H1 (cell line): ENCODE measurements at regions not wholly inside any gene's neighbourhood (a gene's known extent, or its start where the extent isn't known, plus 50 kb on each side); places are given as distances from the start of the nearest gene placed in this dataset.
A peak's percentile ranks its signal among the peaks of the same experiment; 100 is the strongest.

Experiments
- CTCF ChIA-PET: fragments of 300-600 bp; sonication (Branson Sonifier 250); formaldehyde crosslinking; loops from one replicate; lab custom pipeline; 2021; ENCODE audit not compliant: partially characterized antibody; lab: Charles Lee
- POLR2A ChIA-PET: fragments of 300-600 bp; sonication (Branson Sonifier 250); formaldehyde crosslinking; loops from one replicate; lab custom pipeline; 2021; ENCODE audit warnings: inconsistent platforms; ENCODE audit not compliant: partially characterized antibody; lab: Charles Lee
- DNase-seq, 2 experiments: peaks; one replicate each; pipeline versions ENCODE4 v3.0.0 to v3.0.0-alpha.2; 2010 to 2022; ENCODE audit warnings: low spot score in 2 of 2, low read depth in 1 of 2, mixed read lengths in 1 of 2
- FAIRE-seq: peaks from 2 replicates; lab custom pipeline; 2011; peaks lifted over from hg19 to GRCh38; lab: Jason Lieb, UNC
- H2AFZ ChIP-seq: 2 replicates; pipeline ENCODE4 v1.8.1; 2012; ENCODE audit warnings: low read length, inconsistent platforms
- H2AK5ac ChIP-seq: 2 replicates; pipeline ENCODE4 v1.6.1; 2013; ENCODE audit warnings: low read depth, low read length
- H2BK120ac ChIP-seq: replicated peaks from 2 replicates; pipeline ENCODE3; 2013; ENCODE audit warnings: low read depth, low read length, inconsistent platforms
- H2BK12ac ChIP-seq: 2 replicates; pipeline ENCODE4 v1.6.1; 2013; ENCODE audit warnings: low read depth, low read length
- H2BK15ac ChIP-seq: 2 replicates; pipeline ENCODE4 v1.6.1; 2013; ENCODE audit warnings: low read length
- H2BK20ac ChIP-seq: 2 replicates; pipeline ENCODE4 v1.6.1; 2013; ENCODE audit warnings: low read length
- H2BK5ac ChIP-seq: 2 replicates; pipeline ENCODE4 v1.6.1; 2013; ENCODE audit warnings: low read depth, low read length
- H3K14ac ChIP-seq: 2 replicates; pipeline ENCODE4 v1.6.1; 2013; ENCODE audit warnings: inconsistent platforms; ENCODE audit not compliant: insufficient read length
- H3K18ac ChIP-seq: 2 replicates; pipeline ENCODE4 v1.6.1; 2013; ENCODE audit warnings: low read length; ENCODE audit errors: extremely low read depth
- H3K23ac ChIP-seq: 2 replicates; pipeline ENCODE4 v1.6.1; 2013; ENCODE audit warnings: inconsistent platforms; ENCODE audit not compliant: insufficient read length
- H3K23me2 ChIP-seq: 2 replicates; pipeline ENCODE4 v1.6.1; 2013; ENCODE audit warnings: low read depth, low read length
- H3K27ac ChIP-seq: 2 replicates; pipeline ENCODE4 v1.6.1; 2011; ENCODE audit warnings: low read depth, low read length, inconsistent platforms
- H3K27me3 ChIP-seq, 4 experiments: replicated peaks in 1 of 4; 1 replicate in 1 of 4; 2 replicates in 3 of 4; pipeline versions ENCODE4 v1.6.1 to v1.8.1; 2011 to 2013; ENCODE audit warnings: low read length in 3 of 4, mild to moderate bottlenecking in 3 of 4, inconsistent platforms in 2 of 4, mixed read lengths in 2 of 4, moderate library complexity in 1 of 4; ENCODE audit not compliant: control insufficient read depth in 3 of 4, insufficient read depth in 3 of 4; ENCODE audit errors: extremely low read depth in 1 of 4
- H3K36me3 ChIP-seq, 4 experiments: 2 replicates each; pipeline versions ENCODE4 v1.6.1 to v1.8.1; 2011 to 2013; ENCODE audit warnings: mild to moderate bottlenecking in 4 of 4, low read length in 3 of 4, moderate library complexity in 2 of 4, control low read depth in 1 of 4, inconsistent platforms in 1 of 4; ENCODE audit not compliant: insufficient read depth in 4 of 4, control insufficient read depth in 2 of 4
- H3K4ac ChIP-seq: replicated peaks from 2 replicates; pipeline ENCODE3; 2013; ENCODE audit warnings: low read length, low read depth, mixed read lengths, inconsistent platforms; ENCODE audit not compliant: insufficient read length
- H3K4me1 ChIP-seq, 4 experiments: replicated peaks in 1 of 4; 1 replicate in 1 of 4; 2 replicates in 3 of 4; pipeline versions ENCODE4 v1.6.1 to v1.8.1; 2011 to 2013; ENCODE audit warnings: low read length in 3 of 4, inconsistent platforms in 2 of 4, mixed read lengths in 1 of 4; ENCODE audit not compliant: insufficient read depth in 4 of 4, control insufficient read depth in 3 of 4
- H3K4me2 ChIP-seq, 2 experiments: 2 replicates each; pipeline versions ENCODE4 v1.6.1 to v1.8.1; 2011 to 2013; ENCODE audit warnings: low read depth in 2 of 2, low read length in 2 of 2, control low read depth in 1 of 2, inconsistent platforms in 1 of 2, mild to moderate bottlenecking in 1 of 2; ENCODE audit not compliant: insufficient read depth in 1 of 2
- H3K4me3 ChIP-seq, 4 experiments: fragments of 200-600, 300-600 bp in 1 of 4; sonication (generic), shearing (Covaris generic), sonication (Bioruptor Twin) in 1 of 4; 2 replicates each; pipeline versions ENCODE4 v1.5.1 to v1.8.1; 2011 to 2016; ENCODE audit warnings: low read length in 4 of 4, low read depth in 3 of 4, control low read depth in 2 of 4, inconsistent platforms in 2 of 4, mild to moderate bottlenecking in 2 of 4, mixed read lengths in 1 of 4, moderate library complexity in 1 of 4; ENCODE audit not compliant: insufficient read depth in 2 of 4; ENCODE audit errors: extremely low read depth in 1 of 4
- H3K56ac ChIP-seq: replicated peaks from 2 replicates; pipeline ENCODE3; 2013; ENCODE audit warnings: low read depth, mild to moderate bottlenecking, mixed read lengths, low read length, inconsistent platforms; ENCODE audit not compliant: insufficient read length
- H3K79me1 ChIP-seq: 2 replicates; pipeline ENCODE4 v1.6.1; 2013; ENCODE audit warnings: low read depth, low read length, control low read depth
- H3K79me2 ChIP-seq, 2 experiments: 2 replicates each; pipeline versions ENCODE4 v1.6.1 to v1.8.1; 2012 to 2013; ENCODE audit warnings: low read length in 2 of 2, mild to moderate bottlenecking in 2 of 2, inconsistent platforms in 1 of 2; ENCODE audit not compliant: insufficient read depth in 2 of 2, control insufficient read depth in 1 of 2
- H3K9ac ChIP-seq, 4 experiments: replicated peaks in 1 of 4; 1 replicate in 1 of 4; 2 replicates in 3 of 4; pipeline versions ENCODE4 v1.6.1 to v1.8.1; 2011 to 2013; ENCODE audit warnings: low read depth in 3 of 4, low read length in 3 of 4, control low read depth in 2 of 4, mild to moderate bottlenecking in 2 of 4, moderate library complexity in 2 of 4, inconsistent platforms in 1 of 4; ENCODE audit errors: extremely low read depth in 1 of 4
- H3K9me3 ChIP-seq, 2 experiments: 2 replicates each; pipeline versions ENCODE4 v1.6.1 to v1.8.1; 2012 to 2013; ENCODE audit warnings: mild to moderate bottlenecking in 2 of 2, moderate library complexity in 2 of 2, control low read depth in 1 of 2, inconsistent platforms in 1 of 2, low read depth in 1 of 2, low read length in 1 of 2, mixed read lengths in 1 of 2; ENCODE audit not compliant: insufficient read depth in 2 of 2
- H4K20me1 ChIP-seq, 2 experiments: replicated peaks in 1 of 2; 2 replicates each; pipeline versions ENCODE3 to v1.8.1; 2011 to 2013; ENCODE audit warnings: inconsistent platforms in 2 of 2, low read length in 2 of 2, mild to moderate bottlenecking in 1 of 2; ENCODE audit not compliant: insufficient read depth in 2 of 2, control insufficient read depth in 1 of 2
- H4K5ac ChIP-seq: 2 replicates; pipeline ENCODE4 v1.6.1; 2013; ENCODE audit warnings: low read length, low read depth, mixed read lengths, inconsistent platforms; ENCODE audit not compliant: insufficient read length
- H4K8ac ChIP-seq: 2 replicates; pipeline ENCODE4 v1.8.0; 2013; ENCODE audit warnings: mild to moderate bottlenecking, moderate library complexity, low read length, inconsistent platforms; ENCODE audit not compliant: insufficient read depth; ENCODE audit errors: extremely low read depth
- H4K91ac ChIP-seq: replicated peaks from 2 replicates; pipeline ENCODE3; 2013; ENCODE audit warnings: low read length, mixed read lengths, inconsistent platforms; ENCODE audit not compliant: insufficient read length
- BCL11A ChIP-seq, 2 experiments: IDR thresholded peaks; one replicate each; pipeline ENCODE4 v1.6.1; 2011; ENCODE audit warnings: low read depth in 2 of 2, low read length in 2 of 2, mild to moderate bottlenecking in 2 of 2
- CBX5 ChIP-seq: fragments of 300-800, 300-1000 bp; sonication (generic); IDR thresholded peaks from 2 replicates; pipeline ENCODE4 v1.7.1; 2016; ENCODE audit warnings: antibody characterized with exemption, low read length, low read depth
- CBX8 ChIP-seq: fragments of 300-800, 300-1000 bp; sonication (generic); IDR thresholded peaks from 2 replicates; pipeline ENCODE4 v1.7.1; 2016; ENCODE audit warnings: low read depth, low read length, borderline replicate concordance
- CEBPB ChIP-seq: IDR thresholded peaks from 2 replicates; pipeline ENCODE4 v1.6.1; 2012; ENCODE audit warnings: low read depth, low read length
- JUN ChIP-seq: IDR thresholded peaks from 2 replicates; pipeline ENCODE4 v1.6.1; 2011; ENCODE audit warnings: low read depth, mild to moderate bottlenecking, improper control_type of control experiment, low read length
- KDM4A ChIP-seq: IDR thresholded peaks from one replicate; pipeline ENCODE4 v1.7.1; 2012; ENCODE audit warnings: low read depth, mild to moderate bottlenecking, moderate library complexity, low read length, inconsistent platforms; ENCODE audit not compliant: severe bottlenecking
- MAFK ChIP-seq: IDR thresholded peaks from 2 replicates; pipeline ENCODE4 v1.6.1; 2012; ENCODE audit warnings: low read depth, mild to moderate bottlenecking, improper control_type of control experiment, low read length
- POLR2A ChIP-seq, 2 experiments: IDR thresholded peaks; 1 replicate in 1 of 2; 2 replicates in 1 of 2; pipeline ENCODE4 v1.6.1; 2011; ENCODE audit warnings: low read depth in 2 of 2, low read length in 2 of 2, mild to moderate bottlenecking in 2 of 2; ENCODE audit errors: control extremely low read depth in 1 of 2
- POU5F1 ChIP-seq: IDR thresholded peaks from 2 replicates; pipeline ENCODE4 v1.6.1; 2011; ENCODE audit warnings: low read depth, mild to moderate bottlenecking, low read length, moderate library complexity
- RNF2 ChIP-seq: fragments of 200-900, 300-1000 bp; sonication (generic); IDR thresholded peaks from 2 replicates; pipeline ENCODE4 v1.7.1; 2016; ENCODE audit warnings: borderline replicate concordance, low read depth, mild to moderate bottlenecking, antibody characterized with exemption, low read length; ENCODE audit not compliant: poor library complexity, severe bottlenecking; ENCODE audit errors: missing control alignments
- SAP30 ChIP-seq: fragments of 300-600 bp; sonication (generic); IDR thresholded peaks from 2 replicates; pipeline ENCODE4 v1.7.1; 2012; ENCODE audit warnings: low read length, moderate library complexity, mild to moderate bottlenecking, inconsistent platforms; ENCODE audit not compliant: insufficient read depth, insufficient replicate concordance
- SRF ChIP-seq: IDR thresholded peaks from 2 replicates; pipeline ENCODE4 v1.6.1; 2011; ENCODE audit warnings: mild to moderate bottlenecking, low read depth, low read length, moderate library complexity
- TAF1 ChIP-seq: IDR thresholded peaks from 2 replicates; pipeline ENCODE4 v1.6.1; 2011; ENCODE audit warnings: mild to moderate bottlenecking, low read depth, low read length
- WGBS, 2 experiments: shearing (Covaris generic) in 1 of 2; methylation state at CpG; one replicate each; pipeline versions ENCODE4 v1.1.6 to v1.1.7; 2013 to 2015; ENCODE audit warnings: low lambda C conversion rate in 2 of 2, mixed read lengths in 2 of 2, inconsistent platforms in 1 of 2, low coverage in 1 of 2, missing lambda C conversion rate in 1 of 2; ENCODE audit not compliant: insufficient replicate concordance in 2 of 2, insufficient coverage in 1 of 2, insufficient read length in 1 of 2; ENCODE audit errors: extremely low coverage in 1 of 2, missing lambda C conversion rate in 1 of 2; 5-methylcytosine and 5-hydroxymethylcytosine counted together

- Histone ChIP-seq H4K8ac (no peak overlapping the region), H3K18ac (peak overlapping the region; percentile 89; the same call in 1 of the 2 replicates), H3K9ac (no peak overlapping the region), H3K23ac (no peak overlapping the region), H2BK15ac (0 out of 2 replicates have a peak overlapping the region, but pooled peaks have one; percentile 89), H2BK12ac (peak overlapping the region; percentile 94), H4K20me1 (peaks cover 0 to 5% of the 10 kb centered on the region in 2 experiments), H2AK5ac (peak overlapping the region; percentile 95), H3K27ac (no peak overlapping the region), H3K4me1 (peaks cover 7 to 45% (median 28%) of the 10 kb centered on the region in 4 experiments), H3K56ac (no peak overlapping the region), H3K4me3 (no peak overlapping the region), H3K79me1 (peaks cover 6% of the 10 kb centered on the region; the same call in 1 of the 2 replicates), H2AFZ (no peak overlapping the region), H3K27me3 (no peaks in the 10 kb centered on the region; a peak in 1 of 7 replicates), H3K36me3 (no peaks in the 10 kb centered on the region), H3K4ac (no peak overlapping the region), H3K4me2 (no peak overlapping the region), H3K9me3 (no peaks in the 10 kb centered on the region), H2BK20ac (peak overlapping the region; percentile 98; the same call in 1 of the 2 replicates), H3K79me2 (peaks cover 0 to 16% of the 10 kb centered on the region in 2 experiments; a peak in 3 of 4 replicates), H4K91ac (peak overlapping the region; percentile 14), H2BK120ac (no peak overlapping the region), H3K23me2 (peaks cover 10% of the 10 kb centered on the region), H2BK5ac (peak overlapping the region; percentile 84; the same call in 1 of the 2 replicates), H4K5ac (no peak overlapping the region), H3K14ac (no peak overlapping the region)
- ChIA-PET POLR2A (interaction anchor here (0.9 to 1.8 kb wide), 3 partner anchors 99 to 115 kb away, joined by 3 to 5 read pairs (median 3); no protein-coding TSS in a partner anchor), CTCF (interaction anchor here (1.0 to 6.4 kb wide), 8 partner anchors 10 to 138 kb away, joined by 3 to 53 read pairs (median 5); no protein-coding TSS in a partner anchor)
- WGBS, 2 experiments = 84% methylated on average over 5 of the region's 5 CpGs; no CpG with 5 or more reads in 1 of the 2 experiments
- FAIRE-seq (no peak), DNase-seq (no peak)
- no peak for TF ChIP-seq CBX8
- no peak for TF ChIP-seq POU5F1
- TF ChIP-seq MAFK = no peak
- TF ChIP-seq POLR2A (IDR thresholded peaks at IDR 0.05; ENCODE audit: control extremely low read depth in 1 of 2, low read depth in 2 of 2, low read length in 2 of 2) = no peak
- no peak for TF ChIP-seq KDM4A
- no peak for TF ChIP-seq JUN
- no peak for TF ChIP-seq BCL11A (IDR thresholded peaks at IDR 0.05; ENCODE audit: low read depth in 2 of 2, low read length in 2 of 2)
- TF ChIP-seq TAF1 = no peak
- no peak for TF ChIP-seq CEBPB
- TF ChIP-seq RNF2 = no peak
- no peak for TF ChIP-seq SRF
- no peak for TF ChIP-seq CBX5
- TF ChIP-seq SAP30 = no peak
Measured at GRCh38 chr7:131652194-131652593, 95.8 kb upstream of the PODXL start.
